Endothelial cell of umbilical vein (primary cell): ENCODE measurements at regions not wholly inside any gene's neighbourhood (a gene's known extent, or its start where the extent isn't known, plus 50 kb on each side); places are given as distances from the start of the nearest gene placed in this dataset.

ENCODE experiments used
- BruUV-seq: library from RNA; stranded (reverse); fragments of 400-500 nt; replicated peaks from 2 replicates; lab custom pipeline; 2021; lab: Mats Ljungman, UMichigan
- CTCF ChIA-PET: fragments of 300-600, 350-600 bp; sonication (Branson Sonifier 250); formaldehyde crosslinking; loops from one replicate; lab custom pipeline; 2021; ENCODE audit warnings: antibody characterized with exemption, inconsistent platforms; lab: Charles Lee
- POLR2A ChIA-PET: fragments of 300-600, 350-600 bp; sonication (Branson Sonifier 250); formaldehyde crosslinking; loops from one replicate; lab custom pipeline; 2021; ENCODE audit warnings: antibody characterized with exemption, inconsistent platforms; lab: Charles Lee
- DNase-seq: peaks from one replicate; pipeline ENCODE4 v3.0.0-alpha.2; 2011; ENCODE audit warnings: low read depth, low spot score
- FAIRE-seq: peaks from 2 replicates; lab custom pipeline; 2011; peaks lifted over from hg19 to GRCh38; lab: Jason Lieb, UNC
- H2AFZ ChIP-seq: 2 replicates; pipeline ENCODE4 v1.6.0; 2012; ENCODE audit warnings: low read depth, low read length, control low read depth, inconsistent platforms
- H3K27ac ChIP-seq: 2 replicates; pipeline ENCODE4 v1.5.1; 2011; ENCODE audit warnings: low read depth, mild to moderate bottlenecking, control low read depth, low read length, moderate library complexity; ENCODE audit not compliant: insufficient read depth
- H3K27me3 ChIP-seq, 2 experiments: 2 replicates each; pipeline versions ENCODE4 v1.6.0 to v1.6.1; 2011; ENCODE audit warnings: low read length in 2 of 2, mixed read lengths in 1 of 2; ENCODE audit not compliant: control insufficient read depth in 2 of 2, insufficient read depth in 2 of 2
- H3K36me3 ChIP-seq, 2 experiments: 2 replicates in 1 of 2; 3 replicates in 1 of 2; pipeline ENCODE4 v1.5.1; 2011; ENCODE audit warnings: low read length in 2 of 2, mild to moderate bottlenecking in 1 of 2, moderate library complexity in 1 of 2; ENCODE audit not compliant: control insufficient read depth in 2 of 2, insufficient read depth in 2 of 2; ENCODE audit errors: extremely low read depth in 1 of 2
- H3K4me1 ChIP-seq: 3 replicates; pipeline ENCODE4 v1.5.1; 2011; ENCODE audit warnings: mild to moderate bottlenecking, low read length; ENCODE audit not compliant: control insufficient read depth, insufficient read depth; ENCODE audit errors: extremely low read depth
- H3K4me2 ChIP-seq: 2 replicates; pipeline ENCODE4 v1.6.1; 2011; ENCODE audit warnings: low read length, control low read depth, mixed read lengths; ENCODE audit not compliant: insufficient read depth
- H3K4me3 ChIP-seq, 3 experiments: fragments of 200-600 bp in 1 of 3; sonication (generic), shearing (Covaris generic) in 1 of 3; replicated peaks in 1 of 3; 2 replicates each; pipeline ENCODE4 v1.5.1; 2011 to 2016; ENCODE audit warnings: control low read depth in 3 of 3, low read length in 3 of 3, mild to moderate bottlenecking in 2 of 3, inconsistent platforms in 1 of 3, low read depth in 1 of 3, moderate library complexity in 1 of 3; ENCODE audit not compliant: insufficient read depth in 1 of 3
- H3K79me2 ChIP-seq: 2 replicates; pipeline ENCODE4 v1.6.0; 2012; ENCODE audit warnings: low read length, inconsistent platforms; ENCODE audit not compliant: control insufficient read depth, insufficient read depth
- H3K9ac ChIP-seq: replicated peaks from 2 replicates; pipeline ENCODE3; 2011; ENCODE audit warnings: low read length, control low read depth; ENCODE audit not compliant: insufficient read depth; ENCODE audit errors: extremely low read depth
- H3K9me1 ChIP-seq: replicated peaks from 3 replicates; pipeline ENCODE4 v1.6.0; 2011; ENCODE audit warnings: mild to moderate bottlenecking, low read length; ENCODE audit not compliant: control insufficient read depth, insufficient read depth; ENCODE audit errors: extremely low read depth
- H3K9me3 ChIP-seq: replicated peaks from 2 replicates; pipeline ENCODE4 v1.5.1; 2012; ENCODE audit warnings: low read length, inconsistent platforms; ENCODE audit not compliant: control insufficient read depth, insufficient read depth
- H4K20me1 ChIP-seq: replicated peaks from 2 replicates; pipeline ENCODE3; 2011; ENCODE audit warnings: mild to moderate bottlenecking, low read length; ENCODE audit not compliant: control insufficient read depth, insufficient read depth; ENCODE audit errors: extremely low read depth
- EZH2 ChIP-seq: IDR thresholded peaks from 2 replicates; pipeline ENCODE4 v1.6.1; 2012; ENCODE audit warnings: borderline replicate concordance, low read depth, mild to moderate bottlenecking, moderate library complexity, low read length, inconsistent platforms; ENCODE audit not compliant: severe bottlenecking
- FOS ChIP-seq: IDR thresholded peaks from 2 replicates; pipeline ENCODE4 v1.6.1; 2011; ENCODE audit warnings: mild to moderate bottlenecking, low read length, moderate library complexity, borderline replicate concordance; ENCODE audit not compliant: insufficient read depth
- GATA2 ChIP-seq: IDR thresholded peaks from 2 replicates; pipeline ENCODE4 v1.7.0; 2011; ENCODE audit warnings: low read depth, mild to moderate bottlenecking, moderate library complexity, mixed read lengths, low read length; ENCODE audit not compliant: insufficient read length, insufficient read depth
- JUN ChIP-seq: IDR thresholded peaks from 2 replicates; pipeline ENCODE4 v1.6.1; 2011; ENCODE audit warnings: borderline replicate concordance, low read depth; ENCODE audit not compliant: insufficient read length, insufficient read depth
- MAX ChIP-seq: IDR thresholded peaks from 2 replicates; pipeline ENCODE4 v1.6.1; 2011; ENCODE audit not compliant: insufficient read depth, insufficient read length
- MYC ChIP-seq: IDR thresholded peaks from one replicate; pipeline ENCODE4 v1.6.1; 2011; ENCODE audit warnings: mild to moderate bottlenecking, low read depth, low read length
- POLR2A ChIP-seq: IDR thresholded peaks from 2 replicates; pipeline ENCODE4 v1.6.1; 2012; ENCODE audit warnings: low read depth, mild to moderate bottlenecking, control low read depth, low read length
- POLR2AphosphoS5 ChIP-seq: IDR thresholded peaks from 2 replicates; pipeline ENCODE4 v1.6.1; 2012; ENCODE audit warnings: low read depth, mild to moderate bottlenecking, control low read depth, low read length, moderate library complexity; ENCODE audit not compliant: insufficient read depth
- dilution Hi-C: fragments of 300-500 bp; cut with MboI; formaldehyde crosslinking; loops from one replicate; pipeline ENCODE4 v1.15.0; 2019; ENCODE audit warnings: low sequenced_read_pairs; ENCODE audit not compliant: extremely low pct_ligation_motif_present
- intact Hi-C: fragments of 100-400 bp; cut with micrococcal nuclease; formaldehyde crosslinking; loops from one replicate; pipeline ENCODE4 v1.10.0; 2022
- TF ChIP-seq, protein P1 (sequence below), 2 donors: IDR thresholded peaks; 1 replicate in 1 of 2; 2 replicates in 1 of 2; pipeline ENCODE4 v1.5.1; 2011; ENCODE audit warnings: low read length in 2 of 2, mild to moderate bottlenecking in 2 of 2, moderate library complexity in 2 of 2, control low read depth in 1 of 2, inconsistent platforms in 1 of 2, low read depth in 1 of 2; ENCODE audit not compliant: insufficient read depth in 1 of 2; ENCODE audit errors: extremely low read depth in 1 of 2

DNA sequence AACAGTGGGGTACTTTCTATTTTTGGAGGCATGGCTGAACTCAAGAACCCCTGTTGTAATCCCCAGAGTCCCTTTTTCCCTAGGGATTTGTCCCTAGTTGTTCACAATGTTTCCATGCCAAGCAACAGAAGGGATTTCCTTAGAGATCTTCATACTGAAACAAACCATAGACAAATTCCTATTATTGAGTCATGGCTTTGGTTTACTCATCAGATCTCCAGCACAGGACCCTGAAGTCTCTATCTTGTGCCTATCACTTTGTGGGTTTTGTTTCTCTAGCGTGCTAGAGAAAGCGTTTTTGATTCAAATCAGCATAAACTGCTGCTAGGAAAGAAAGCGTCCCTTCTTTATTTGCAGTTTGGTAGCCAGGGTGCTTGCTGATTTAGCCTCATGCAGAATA is 165.0 kb downstream of the BAMBI start:
- H3K9ac ChIP-seq, result no peak overlapping the region
- BruUV-seq, result no TSS peak
- TF ChIP-seq GATA2, result no peak
- no peak for TF ChIP-seq POLR2AphosphoS5
- no peak for TF ChIP-seq MAX
- no peak for TF ChIP-seq JUN
- TF ChIP-seq MYC, result no peak
- no peak for TF ChIP-seq FOS
- no peak for TF ChIP-seq POLR2A
- dilution Hi-C loops, result no loop called here
- FAIRE-seq, result no peak
- H3K4me3 ChIP-seq, result no peak overlapping the region
- no peak overlapping the region for H3K27ac ChIP-seq
- ChIA-PET CTCF (no interaction called here), POLR2A (no interaction called here)
- H4K20me1 ChIP-seq, result no peaks in the 10 kb centered on the region
- H3K9me1 ChIP-seq, result peaks cover 2% of the 10 kb centered on the region
- intact Hi-C loops, result no loop called here
- no peak overlapping the region for H2AFZ ChIP-seq
- H3K4me2 ChIP-seq, result no peak overlapping the region
- H3K9me3 ChIP-seq, result no peaks in the 10 kb centered on the region
- peaks cover 9% of the 10 kb centered on the region for H3K4me1 ChIP-seq
- H3K27me3 ChIP-seq, result no peaks in the 10 kb centered on the region
- no peaks in the 10 kb centered on the region for H3K36me3 ChIP-seq
- H3K79me2 ChIP-seq, result no peaks in the 10 kb centered on the region
- no peak for DNase-seq

GRCh38 chr10:28845009-28845682 is 167.8 kb downstream of the BAMBI start:
- Histone ChIP-seq H3K79me2 (no peaks in the 10 kb centered on the region), H3K9me3 (no peaks in the 10 kb centered on the region), H3K27me3 (peaks cover 0 to 2% of the 10 kb centered on the region in 2 experiments), H3K4me2 (no peak overlapping the region), H3K9ac (no peak overlapping the region), H3K4me1 (no peaks in the 10 kb centered on the region), H4K20me1 (no peaks in the 10 kb centered on the region), H3K36me3 (no peaks in the 10 kb centered on the region), H3K27ac (no peak overlapping the region), H3K4me3 (no peak overlapping the region), H2AFZ (no peak overlapping the region), H3K9me1 (no peaks in the 10 kb centered on the region)
- TF ChIP-seq POLR2A (no peak), FOS (no peak), JUN (no peak), POLR2AphosphoS5 (no peak), MYC (no peak), MAX (no peak), EZH2 (no peak), GATA2 (no peak)
- TF ChIP-seq, protein P1, sequence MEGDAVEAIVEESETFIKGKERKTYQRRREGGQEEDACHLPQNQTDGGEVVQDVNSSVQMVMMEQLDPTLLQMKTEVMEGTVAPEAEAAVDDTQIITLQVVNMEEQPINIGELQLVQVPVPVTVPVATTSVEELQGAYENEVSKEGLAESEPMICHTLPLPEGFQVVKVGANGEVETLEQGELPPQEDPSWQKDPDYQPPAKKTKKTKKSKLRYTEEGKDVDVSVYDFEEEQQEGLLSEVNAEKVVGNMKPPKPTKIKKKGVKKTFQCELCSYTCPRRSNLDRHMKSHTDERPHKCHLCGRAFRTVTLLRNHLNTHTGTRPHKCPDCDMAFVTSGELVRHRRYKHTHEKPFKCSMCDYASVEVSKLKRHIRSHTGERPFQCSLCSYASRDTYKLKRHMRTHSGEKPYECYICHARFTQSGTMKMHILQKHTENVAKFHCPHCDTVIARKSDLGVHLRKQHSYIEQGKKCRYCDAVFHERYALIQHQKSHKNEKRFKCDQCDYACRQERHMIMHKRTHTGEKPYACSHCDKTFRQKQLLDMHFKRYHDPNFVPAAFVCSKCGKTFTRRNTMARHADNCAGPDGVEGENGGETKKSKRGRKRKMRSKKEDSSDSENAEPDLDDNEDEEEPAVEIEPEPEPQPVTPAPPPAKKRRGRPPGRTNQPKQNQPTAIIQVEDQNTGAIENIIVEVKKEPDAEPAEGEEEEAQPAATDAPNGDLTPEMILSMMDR (IDR thresholded peaks at IDR 0.05; ENCODE audit: extremely low read depth in 1 of 2, insufficient read depth in 1 of 2, low read depth in 1 of 2, low read length in 2 of 2), result no peak
- ChIA-PET CTCF (no interaction called here), POLR2A (no interaction called here)
- intact Hi-C loops (no loop called here), dilution Hi-C loops (no loop called here)
- FAIRE-seq, result no peak
- no peak for DNase-seq
- no TSS peak for BruUV-seq
